Cardiac fibroblast (primary cell): ENCODE measurements at regions not wholly inside any gene's neighbourhood (a gene's known extent, or its start where the extent isn't known, plus 50 kb on each side); places are given as distances from the start of the nearest gene placed in this dataset.

ENCODE experiments used
- DNase-seq, 2 donors: peaks; one replicate each; pipeline versions ENCODE4 v3.0.0 to v3.0.0-alpha.2; 2010; ENCODE audit warnings: low read depth in 2 of 2
- H3K4me3 ChIP-seq, 2 donors: replicated peaks in 1 of 2; 1 replicate in 1 of 2; 2 replicates in 1 of 2; pipeline ENCODE4 v1.5.1; 2011; ENCODE audit warnings: low read depth in 2 of 2, low read length in 2 of 2, mild to moderate bottlenecking in 2 of 2, moderate library complexity in 1 of 2
- CTCF ChIP-seq: IDR thresholded peaks from one replicate; pipeline ENCODE4 v1.5.1; 2011; ENCODE audit warnings: low read depth, mild to moderate bottlenecking, low read length, inconsistent platforms

DNA sequence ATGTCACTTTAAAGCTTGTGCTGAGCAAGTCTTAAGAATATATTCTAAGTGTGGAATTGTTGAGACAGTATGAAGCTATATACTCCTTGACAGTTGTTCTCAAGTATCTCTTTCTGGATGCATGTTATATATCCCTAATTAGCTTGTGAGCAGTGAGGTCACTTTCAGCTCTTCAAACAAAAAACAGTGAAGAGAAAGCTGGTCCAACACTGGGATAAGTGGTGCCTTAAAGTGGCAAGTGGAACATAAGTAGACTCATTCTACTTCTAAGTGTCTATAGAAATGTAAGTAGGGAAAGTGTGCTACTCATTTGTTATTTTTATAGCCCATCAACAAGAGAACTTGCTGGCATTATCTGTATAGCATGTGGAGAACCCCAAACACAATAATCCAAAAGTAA is 133.1 kb upstream of the BACH2 start:
- peak in 1 of 2 donors; percentile 18 for DNase-seq
- no peak for TF ChIP-seq CTCF
- no peak overlapping the region for H3K4me3 ChIP-seq

GRCh38 chr6:90428514-90428913 is 131.9 kb upstream of the BACH2 start:
- DNase-seq = no peak
- H3K4me3 ChIP-seq = no peak overlapping the region
- TF ChIP-seq CTCF = no peak

GRCh38 chr6:90425161-90425641 is 128.6 kb upstream of the BACH2 start:
- H3K4me3 ChIP-seq = no peak overlapping the region
- no peak for DNase-seq
- no peak for TF ChIP-seq CTCF

DNA sequence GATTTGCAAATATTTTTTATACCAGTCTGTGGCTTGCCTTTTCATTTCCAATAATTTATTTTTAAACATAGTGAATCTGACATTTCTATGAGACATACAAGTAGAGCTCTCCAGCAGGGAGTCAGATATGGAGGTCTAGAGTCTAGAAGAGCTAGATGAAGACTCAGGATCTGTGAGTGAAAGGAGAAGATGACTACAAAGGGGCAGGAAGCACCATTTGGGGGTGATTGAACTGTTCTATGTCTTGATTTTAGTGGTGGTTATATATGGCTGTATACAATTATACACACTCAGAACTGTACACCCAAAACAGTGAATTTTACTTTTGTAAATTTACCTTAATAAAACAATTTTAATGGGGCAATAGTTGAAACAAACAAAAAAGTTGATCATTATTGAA is 127.9 kb upstream of the BACH2 start:
- no peak overlapping the region for H3K4me3 ChIP-seq
- DNase-seq = no peak
- TF ChIP-seq CTCF = no peak

- DNase-seq = no peak
- no peak for TF ChIP-seq CTCF
Observed at GRCh38 chr6:90421666-90422065, 125.0 kb upstream of the BACH2 start.

GRCh38 chr6:90420500-90420899 is 123.9 kb upstream of the BACH2 start:
- no peak overlapping the region for H3K4me3 ChIP-seq
- no peak for TF ChIP-seq CTCF
- DNase-seq = no peak

More at GRCh38 chr6:90421666-90422065, 125.0 kb upstream of the BACH2 start:
- no peak overlapping the region for H3K4me3 ChIP-seq

- DNase-seq = no peak
- no peak overlapping the region for H3K4me3 ChIP-seq
- TF ChIP-seq CTCF = no peak
Observed at GRCh38 chr6:90417385-90417784, 120.7 kb upstream of the BACH2 start.
